Karpas-422 (cell line): ENCODE measurements at regions not wholly inside any gene's neighbourhood (a gene's known extent, or its start where the extent isn't known, plus 50 kb on each side); places are given as distances from the start of the nearest gene placed in this dataset.

ENCODE experiments used
- DNase-seq: peaks from one replicate; pipeline ENCODE4 v3.0.0-alpha.2; 2015
- H2AFZ ChIP-seq: fragments of 200-600 bp; sonication (generic); 2 replicates; pipeline ENCODE4 v1.6.1; 2014; ENCODE audit warnings: antibody characterized with exemption, low read length, mixed read lengths
- H3K27ac ChIP-seq: fragments of 200-600 bp; sonication (generic); 2 replicates; pipeline ENCODE4 v1.5.1; 2014; ENCODE audit warnings: mild to moderate bottlenecking, low read length, moderate library complexity
- H3K27me3 ChIP-seq: fragments of 200-600 bp; sonication (generic); 2 replicates; pipeline ENCODE4 v1.6.1; 2014; ENCODE audit warnings: low read length, mixed read lengths
- H3K36me3 ChIP-seq: fragments of 200-600 bp; sonication (generic); 2 replicates; pipeline ENCODE4 v1.6.1; 2014; ENCODE audit warnings: low read length, mixed read lengths; ENCODE audit not compliant: insufficient read depth
- H3K4me1 ChIP-seq: fragments of 200-600 bp; sonication (generic); 2 replicates; pipeline ENCODE4 v1.6.1; 2014; ENCODE audit warnings: mild to moderate bottlenecking, low read length, mixed read lengths
- H3K4me2 ChIP-seq: fragments of 200-600 bp; sonication (generic); 2 replicates; pipeline ENCODE4 v1.6.1; 2014; ENCODE audit warnings: low read length, low read depth, mild to moderate bottlenecking; ENCODE audit not compliant: poor library complexity, severe bottlenecking
- H3K4me3 ChIP-seq: fragments of 200-600 bp; sonication (generic); 2 replicates; pipeline ENCODE4 v1.5.1; 2014; ENCODE audit warnings: mild to moderate bottlenecking, antibody characterized with exemption, low read length, mixed read lengths
- H3K79me2 ChIP-seq: fragments of 200-600 bp; sonication (generic); 2 replicates; pipeline ENCODE4 v1.6.1; 2014; ENCODE audit warnings: mild to moderate bottlenecking, low read length, mixed read lengths
- H3K9ac ChIP-seq: fragments of 200-600 bp; sonication (generic); 2 replicates; pipeline ENCODE4 v1.6.0; 2014; ENCODE audit warnings: low read length
- H3K9me2 ChIP-seq: fragments of 200-600 bp; sonication (generic), shearing (Covaris generic); replicated peaks from 2 replicates; pipeline ENCODE4 v1.6.0; 2014; ENCODE audit warnings: mild to moderate bottlenecking, low read length, moderate library complexity; ENCODE audit not compliant: insufficient read depth
- H3K9me3 ChIP-seq: fragments of 300-700, 200-600 bp; sonication (generic); 2 replicates; pipeline ENCODE4 v1.6.1; 2014; ENCODE audit warnings: low read length, mixed read lengths
- H4K20me1 ChIP-seq: fragments of 200-600 bp; sonication (generic); 2 replicates; pipeline ENCODE4 v1.6.1; 2014; ENCODE audit warnings: mild to moderate bottlenecking, antibody characterized with exemption, low read length, low read depth; ENCODE audit not compliant: insufficient read depth

GRCh38 chr1:163427279-163427678 is 105.5 kb downstream of the NUF2 start:
- H3K9me3 ChIP-seq: no peaks in the 10 kb centered on the region
- DNase-seq: no peak
- no peak overlapping the region for H3K4me2 ChIP-seq
- no peaks in the 10 kb centered on the region for H3K9me2 ChIP-seq
- H3K27me3 ChIP-seq: no peaks in the 10 kb centered on the region
- H3K27ac ChIP-seq: no peak overlapping the region
- no peaks in the 10 kb centered on the region for H3K36me3 ChIP-seq
- H3K9ac ChIP-seq: no peak overlapping the region
- H3K4me1 ChIP-seq: no peaks in the 10 kb centered on the region
- no peak overlapping the region for H2AFZ ChIP-seq
- no peaks in the 10 kb centered on the region for H3K79me2 ChIP-seq
- H3K4me3 ChIP-seq: no peak overlapping the region
- H4K20me1 ChIP-seq: no peaks in the 10 kb centered on the region

GRCh38 chr1:163436140-163436812 is 114.5 kb downstream of the NUF2 start:
- no peaks in the 10 kb centered on the region for H3K27me3 ChIP-seq
- no peaks in the 10 kb centered on the region for H3K9me2 ChIP-seq
- no peaks in the 10 kb centered on the region for H3K36me3 ChIP-seq
- H3K9me3 ChIP-seq: no peaks in the 10 kb centered on the region
- H3K4me2 ChIP-seq: no peak overlapping the region
- no peak overlapping the region for H2AFZ ChIP-seq
- H3K79me2 ChIP-seq: no peaks in the 10 kb centered on the region
- no peak for DNase-seq
- no peaks in the 10 kb centered on the region for H3K4me1 ChIP-seq
- H4K20me1 ChIP-seq: no peaks in the 10 kb centered on the region
- no peak overlapping the region for H3K4me3 ChIP-seq
- no peak overlapping the region for H3K27ac ChIP-seq
- H3K9ac ChIP-seq: no peak overlapping the region

- DNase-seq: no peak
- H3K79me2 ChIP-seq: no peaks in the 10 kb centered on the region
- H3K4me3 ChIP-seq: no peak overlapping the region
- no peak overlapping the region for H3K4me2 ChIP-seq
- H3K9ac ChIP-seq: no peak overlapping the region
- H3K27me3 ChIP-seq: no peaks in the 10 kb centered on the region
- H3K9me2 ChIP-seq: no peaks in the 10 kb centered on the region
- H3K36me3 ChIP-seq: no peaks in the 10 kb centered on the region
- H4K20me1 ChIP-seq: no peaks in the 10 kb centered on the region
- no peak overlapping the region for H3K27ac ChIP-seq
- no peak overlapping the region for H2AFZ ChIP-seq
- no peaks in the 10 kb centered on the region for H3K9me3 ChIP-seq
- H3K4me1 ChIP-seq: no peaks in the 10 kb centered on the region
Measured at GRCh38 chr1:163439471-163439870, 117.7 kb downstream of the NUF2 start.

GRCh38 chr1:163440090-163440489 is 118.3 kb downstream of the NUF2 start:
- no peak overlapping the region for H3K4me2 ChIP-seq
- no peak overlapping the region for H3K4me3 ChIP-seq
- no peak overlapping the region for H3K27ac ChIP-seq
- no peaks in the 10 kb centered on the region for H3K4me1 ChIP-seq
- no peak overlapping the region for H2AFZ ChIP-seq
- H3K9me2 ChIP-seq: no peaks in the 10 kb centered on the region
- DNase-seq: no peak
- no peaks in the 10 kb centered on the region for H4K20me1 ChIP-seq
- H3K9me3 ChIP-seq: no peaks in the 10 kb centered on the region
- no peaks in the 10 kb centered on the region for H3K27me3 ChIP-seq
- no peaks in the 10 kb centered on the region for H3K79me2 ChIP-seq
- no peaks in the 10 kb centered on the region for H3K36me3 ChIP-seq
- H3K9ac ChIP-seq: no peak overlapping the region

- no peak for DNase-seq
- no peaks in the 10 kb centered on the region for H3K9me2 ChIP-seq
- H3K79me2 ChIP-seq: no peaks in the 10 kb centered on the region
- H3K9ac ChIP-seq: no peak overlapping the region
- H3K4me1 ChIP-seq: no peaks in the 10 kb centered on the region
- no peak overlapping the region for H3K27ac ChIP-seq
- H3K27me3 ChIP-seq: no peaks in the 10 kb centered on the region
- no peak overlapping the region for H3K4me3 ChIP-seq
- H3K4me2 ChIP-seq: no peak overlapping the region
- H2AFZ ChIP-seq: no peak overlapping the region
- H4K20me1 ChIP-seq: no peaks in the 10 kb centered on the region
- no peaks in the 10 kb centered on the region for H3K9me3 ChIP-seq
- H3K36me3 ChIP-seq: no peaks in the 10 kb centered on the region
Measured at GRCh38 chr1:163442231-163442879, 120.6 kb downstream of the NUF2 start.

- Histone ChIP-seq H4K20me1 (no peaks in the 10 kb centered on the region), H3K4me3 (no peak overlapping the region), H3K9ac (no peak overlapping the region), H2AFZ (no peak overlapping the region), H3K9me3 (no peaks in the 10 kb centered on the region), H3K27ac (no peak overlapping the region), H3K4me1 (no peaks in the 10 kb centered on the region), H3K9me2 (no peaks in the 10 kb centered on the region), H3K36me3 (no peaks in the 10 kb centered on the region), H3K79me2 (no peaks in the 10 kb centered on the region), H3K4me2 (no peak overlapping the region), H3K27me3 (no peaks in the 10 kb centered on the region)
- DNase-seq: no peak
Measured at GRCh38 chr1:163442895-163443294, 121.1 kb downstream of the NUF2 start.

- Histone ChIP-seq H3K27ac (no peak overlapping the region), H3K79me2 (no peaks in the 10 kb centered on the region), H3K27me3 (no peaks in the 10 kb centered on the region), H4K20me1 (no peaks in the 10 kb centered on the region), H3K4me1 (no peaks in the 10 kb centered on the region), H3K36me3 (no peaks in the 10 kb centered on the region), H3K9me2 (no peaks in the 10 kb centered on the region), H2AFZ (no peak overlapping the region), H3K4me3 (no peak overlapping the region), H3K4me2 (no peak overlapping the region), H3K9ac (no peak overlapping the region), H3K9me3 (no peaks in the 10 kb centered on the region)
- DNase-seq: no peak
Measured at GRCh38 chr1:163443863-163444262, 122.1 kb downstream of the NUF2 start.

GRCh38 chr1:163444665-163445064 is 122.9 kb downstream of the NUF2 start:
- no peaks in the 10 kb centered on the region for H3K27me3 ChIP-seq
- no peak overlapping the region for H3K4me2 ChIP-seq
- H3K36me3 ChIP-seq: no peaks in the 10 kb centered on the region
- H3K9me2 ChIP-seq: no peaks in the 10 kb centered on the region
- no peaks in the 10 kb centered on the region for H3K79me2 ChIP-seq
- no peak overlapping the region for H3K9ac ChIP-seq
- H3K9me3 ChIP-seq: no peaks in the 10 kb centered on the region
- DNase-seq: no peak
- H3K4me1 ChIP-seq: no peaks in the 10 kb centered on the region
- H3K27ac ChIP-seq: no peak overlapping the region
- no peaks in the 10 kb centered on the region for H4K20me1 ChIP-seq
- no peak overlapping the region for H3K4me3 ChIP-seq
- H2AFZ ChIP-seq: no peak overlapping the region
